Endothelial cell of umbilical vein (primary cell): ENCODE measurements at regions not wholly inside any gene's neighbourhood (a gene's known extent, or its start where the extent isn't known, plus 50 kb on each side); places are given as distances from the start of the nearest gene placed in this dataset.

Source experiments
- BruUV-seq: library from RNA; stranded (reverse); fragments of 400-500 nt; replicated peaks from 2 replicates; lab custom pipeline; 2021; lab: Mats Ljungman, UMichigan
- CTCF ChIA-PET: fragments of 300-600, 350-600 bp; sonication (Branson Sonifier 250); formaldehyde crosslinking; loops from one replicate; lab custom pipeline; 2021; ENCODE audit warnings: antibody characterized with exemption, inconsistent platforms; lab: Charles Lee
- POLR2A ChIA-PET: fragments of 300-600, 350-600 bp; sonication (Branson Sonifier 250); formaldehyde crosslinking; loops from one replicate; lab custom pipeline; 2021; ENCODE audit warnings: antibody characterized with exemption, inconsistent platforms; lab: Charles Lee
- DNase-seq: peaks from one replicate; pipeline ENCODE4 v3.0.0-alpha.2; 2011; ENCODE audit warnings: low read depth, low spot score
- FAIRE-seq: peaks from 2 replicates; lab custom pipeline; 2011; peaks lifted over from hg19 to GRCh38; lab: Jason Lieb, UNC
- H2AFZ ChIP-seq: 2 replicates; pipeline ENCODE4 v1.6.0; 2012; ENCODE audit warnings: low read depth, low read length, control low read depth, inconsistent platforms
- H3K27ac ChIP-seq: 2 replicates; pipeline ENCODE4 v1.5.1; 2011; ENCODE audit warnings: low read depth, mild to moderate bottlenecking, control low read depth, low read length, moderate library complexity; ENCODE audit not compliant: insufficient read depth
- H3K27me3 ChIP-seq, 2 experiments: 2 replicates each; pipeline versions ENCODE4 v1.6.0 to v1.6.1; 2011; ENCODE audit warnings: low read length in 2 of 2, mixed read lengths in 1 of 2; ENCODE audit not compliant: control insufficient read depth in 2 of 2, insufficient read depth in 2 of 2
- H3K36me3 ChIP-seq, 2 experiments: 2 replicates in 1 of 2; 3 replicates in 1 of 2; pipeline ENCODE4 v1.5.1; 2011; ENCODE audit warnings: low read length in 2 of 2, mild to moderate bottlenecking in 1 of 2, moderate library complexity in 1 of 2; ENCODE audit not compliant: control insufficient read depth in 2 of 2, insufficient read depth in 2 of 2; ENCODE audit errors: extremely low read depth in 1 of 2
- H3K4me1 ChIP-seq: 3 replicates; pipeline ENCODE4 v1.5.1; 2011; ENCODE audit warnings: mild to moderate bottlenecking, low read length; ENCODE audit not compliant: control insufficient read depth, insufficient read depth; ENCODE audit errors: extremely low read depth
- H3K4me2 ChIP-seq: 2 replicates; pipeline ENCODE4 v1.6.1; 2011; ENCODE audit warnings: low read length, control low read depth, mixed read lengths; ENCODE audit not compliant: insufficient read depth
- H3K4me3 ChIP-seq, 3 experiments: fragments of 200-600 bp in 1 of 3; sonication (generic), shearing (Covaris generic) in 1 of 3; replicated peaks in 1 of 3; 2 replicates each; pipeline ENCODE4 v1.5.1; 2011 to 2016; ENCODE audit warnings: control low read depth in 3 of 3, low read length in 3 of 3, mild to moderate bottlenecking in 2 of 3, inconsistent platforms in 1 of 3, low read depth in 1 of 3, moderate library complexity in 1 of 3; ENCODE audit not compliant: insufficient read depth in 1 of 3
- H3K79me2 ChIP-seq: 2 replicates; pipeline ENCODE4 v1.6.0; 2012; ENCODE audit warnings: low read length, inconsistent platforms; ENCODE audit not compliant: control insufficient read depth, insufficient read depth
- H3K9ac ChIP-seq: replicated peaks from 2 replicates; pipeline ENCODE3; 2011; ENCODE audit warnings: low read length, control low read depth; ENCODE audit not compliant: insufficient read depth; ENCODE audit errors: extremely low read depth
- H3K9me1 ChIP-seq: replicated peaks from 3 replicates; pipeline ENCODE4 v1.6.0; 2011; ENCODE audit warnings: mild to moderate bottlenecking, low read length; ENCODE audit not compliant: control insufficient read depth, insufficient read depth; ENCODE audit errors: extremely low read depth
- H3K9me3 ChIP-seq: replicated peaks from 2 replicates; pipeline ENCODE4 v1.5.1; 2012; ENCODE audit warnings: low read length, inconsistent platforms; ENCODE audit not compliant: control insufficient read depth, insufficient read depth
- H4K20me1 ChIP-seq: replicated peaks from 2 replicates; pipeline ENCODE3; 2011; ENCODE audit warnings: mild to moderate bottlenecking, low read length; ENCODE audit not compliant: control insufficient read depth, insufficient read depth; ENCODE audit errors: extremely low read depth
- EZH2 ChIP-seq: IDR thresholded peaks from 2 replicates; pipeline ENCODE4 v1.6.1; 2012; ENCODE audit warnings: borderline replicate concordance, low read depth, mild to moderate bottlenecking, moderate library complexity, low read length, inconsistent platforms; ENCODE audit not compliant: severe bottlenecking
- FOS ChIP-seq: IDR thresholded peaks from 2 replicates; pipeline ENCODE4 v1.6.1; 2011; ENCODE audit warnings: mild to moderate bottlenecking, low read length, moderate library complexity, borderline replicate concordance; ENCODE audit not compliant: insufficient read depth
- GATA2 ChIP-seq: IDR thresholded peaks from 2 replicates; pipeline ENCODE4 v1.7.0; 2011; ENCODE audit warnings: low read depth, mild to moderate bottlenecking, moderate library complexity, mixed read lengths, low read length; ENCODE audit not compliant: insufficient read length, insufficient read depth
- JUN ChIP-seq: IDR thresholded peaks from 2 replicates; pipeline ENCODE4 v1.6.1; 2011; ENCODE audit warnings: borderline replicate concordance, low read depth; ENCODE audit not compliant: insufficient read length, insufficient read depth
- MAX ChIP-seq: IDR thresholded peaks from 2 replicates; pipeline ENCODE4 v1.6.1; 2011; ENCODE audit not compliant: insufficient read depth, insufficient read length
- MYC ChIP-seq: IDR thresholded peaks from one replicate; pipeline ENCODE4 v1.6.1; 2011; ENCODE audit warnings: mild to moderate bottlenecking, low read depth, low read length
- POLR2A ChIP-seq: IDR thresholded peaks from 2 replicates; pipeline ENCODE4 v1.6.1; 2012; ENCODE audit warnings: low read depth, mild to moderate bottlenecking, control low read depth, low read length
- POLR2AphosphoS5 ChIP-seq: IDR thresholded peaks from 2 replicates; pipeline ENCODE4 v1.6.1; 2012; ENCODE audit warnings: low read depth, mild to moderate bottlenecking, control low read depth, low read length, moderate library complexity; ENCODE audit not compliant: insufficient read depth
- dilution Hi-C: fragments of 300-500 bp; cut with MboI; formaldehyde crosslinking; loops from one replicate; pipeline ENCODE4 v1.15.0; 2019; ENCODE audit warnings: low sequenced_read_pairs; ENCODE audit not compliant: extremely low pct_ligation_motif_present
- intact Hi-C: fragments of 100-400 bp; cut with micrococcal nuclease; formaldehyde crosslinking; loops from one replicate; pipeline ENCODE4 v1.10.0; 2022
- TF ChIP-seq, protein P1 (sequence below), 2 donors: IDR thresholded peaks; 1 replicate in 1 of 2; 2 replicates in 1 of 2; pipeline ENCODE4 v1.5.1; 2011; ENCODE audit warnings: low read length in 2 of 2, mild to moderate bottlenecking in 2 of 2, moderate library complexity in 2 of 2, control low read depth in 1 of 2, inconsistent platforms in 1 of 2, low read depth in 1 of 2; ENCODE audit not compliant: insufficient read depth in 1 of 2; ENCODE audit errors: extremely low read depth in 1 of 2

GRCh38 chr16:64202571-64202970 lies 919.3 kb downstream of the CDH11 start:
- POLR2A ChIA-PET, result no interaction called here
- H3K9ac ChIP-seq, result no peak overlapping the region
- H3K4me1 ChIP-seq, result no peaks in the 10 kb centered on the region
- no peaks in the 10 kb centered on the region for H4K20me1 ChIP-seq
- no peaks in the 10 kb centered on the region for H3K36me3 ChIP-seq
- H3K27ac ChIP-seq, result no peak overlapping the region
- no peaks in the 10 kb centered on the region for H3K9me3 ChIP-seq
- no peaks in the 10 kb centered on the region for H3K9me1 ChIP-seq
- dilution Hi-C loops (no loop called here), intact Hi-C loops (no loop called here)
- no peaks in the 10 kb centered on the region for H3K27me3 ChIP-seq
- no peak overlapping the region for H3K4me3 ChIP-seq
- BruUV-seq, result no TSS peak
- no peak overlapping the region for H3K4me2 ChIP-seq
- CTCF ChIA-PET, result no interaction called here
- TF ChIP-seq GATA2 (no peak), POLR2AphosphoS5 (no peak), FOS (no peak), POLR2A (no peak), MAX (no peak), EZH2 (no peak), MYC (no peak), JUN (no peak)
- TF ChIP-seq, protein P1, sequence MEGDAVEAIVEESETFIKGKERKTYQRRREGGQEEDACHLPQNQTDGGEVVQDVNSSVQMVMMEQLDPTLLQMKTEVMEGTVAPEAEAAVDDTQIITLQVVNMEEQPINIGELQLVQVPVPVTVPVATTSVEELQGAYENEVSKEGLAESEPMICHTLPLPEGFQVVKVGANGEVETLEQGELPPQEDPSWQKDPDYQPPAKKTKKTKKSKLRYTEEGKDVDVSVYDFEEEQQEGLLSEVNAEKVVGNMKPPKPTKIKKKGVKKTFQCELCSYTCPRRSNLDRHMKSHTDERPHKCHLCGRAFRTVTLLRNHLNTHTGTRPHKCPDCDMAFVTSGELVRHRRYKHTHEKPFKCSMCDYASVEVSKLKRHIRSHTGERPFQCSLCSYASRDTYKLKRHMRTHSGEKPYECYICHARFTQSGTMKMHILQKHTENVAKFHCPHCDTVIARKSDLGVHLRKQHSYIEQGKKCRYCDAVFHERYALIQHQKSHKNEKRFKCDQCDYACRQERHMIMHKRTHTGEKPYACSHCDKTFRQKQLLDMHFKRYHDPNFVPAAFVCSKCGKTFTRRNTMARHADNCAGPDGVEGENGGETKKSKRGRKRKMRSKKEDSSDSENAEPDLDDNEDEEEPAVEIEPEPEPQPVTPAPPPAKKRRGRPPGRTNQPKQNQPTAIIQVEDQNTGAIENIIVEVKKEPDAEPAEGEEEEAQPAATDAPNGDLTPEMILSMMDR (IDR thresholded peaks at IDR 0.05; ENCODE audit: extremely low read depth in 1 of 2, insufficient read depth in 1 of 2, low read depth in 1 of 2, low read length in 2 of 2), result no peak
- no peak for DNase-seq
- no peak for FAIRE-seq
- no peaks in the 10 kb centered on the region for H3K79me2 ChIP-seq
- no peak overlapping the region for H2AFZ ChIP-seq
